ENCODE measurements at regions not wholly inside any gene's neighbourhood (a gene's known extent, or its start where the extent isn't known, plus 50 kb on each side); places are given as distances from the start of the nearest gene placed in this dataset.

DNA sequence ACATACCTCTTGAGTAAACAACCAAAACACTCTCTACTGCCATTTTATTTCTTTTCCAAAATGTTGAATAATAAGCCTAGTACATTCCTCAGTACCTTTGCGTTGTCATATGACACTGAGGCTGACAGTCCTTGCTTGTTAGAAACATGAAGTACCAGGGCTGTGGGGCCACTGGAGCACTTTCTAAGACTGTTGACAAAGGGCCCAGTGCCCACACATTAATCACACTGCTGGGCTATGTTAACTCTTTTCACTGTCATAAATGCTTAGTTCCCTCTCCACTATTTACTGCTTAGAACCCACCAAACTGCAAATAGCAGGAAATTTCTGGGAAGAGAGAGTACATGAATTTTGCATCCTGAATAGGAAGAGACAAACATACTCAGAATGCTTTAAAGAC, 57.1 kb downstream of the FAM47B start:
- TF ChIP-seq, protein P1, sequence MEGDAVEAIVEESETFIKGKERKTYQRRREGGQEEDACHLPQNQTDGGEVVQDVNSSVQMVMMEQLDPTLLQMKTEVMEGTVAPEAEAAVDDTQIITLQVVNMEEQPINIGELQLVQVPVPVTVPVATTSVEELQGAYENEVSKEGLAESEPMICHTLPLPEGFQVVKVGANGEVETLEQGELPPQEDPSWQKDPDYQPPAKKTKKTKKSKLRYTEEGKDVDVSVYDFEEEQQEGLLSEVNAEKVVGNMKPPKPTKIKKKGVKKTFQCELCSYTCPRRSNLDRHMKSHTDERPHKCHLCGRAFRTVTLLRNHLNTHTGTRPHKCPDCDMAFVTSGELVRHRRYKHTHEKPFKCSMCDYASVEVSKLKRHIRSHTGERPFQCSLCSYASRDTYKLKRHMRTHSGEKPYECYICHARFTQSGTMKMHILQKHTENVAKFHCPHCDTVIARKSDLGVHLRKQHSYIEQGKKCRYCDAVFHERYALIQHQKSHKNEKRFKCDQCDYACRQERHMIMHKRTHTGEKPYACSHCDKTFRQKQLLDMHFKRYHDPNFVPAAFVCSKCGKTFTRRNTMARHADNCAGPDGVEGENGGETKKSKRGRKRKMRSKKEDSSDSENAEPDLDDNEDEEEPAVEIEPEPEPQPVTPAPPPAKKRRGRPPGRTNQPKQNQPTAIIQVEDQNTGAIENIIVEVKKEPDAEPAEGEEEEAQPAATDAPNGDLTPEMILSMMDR (IDR thresholded peaks at IDR 0.05) = no peak

DNA sequence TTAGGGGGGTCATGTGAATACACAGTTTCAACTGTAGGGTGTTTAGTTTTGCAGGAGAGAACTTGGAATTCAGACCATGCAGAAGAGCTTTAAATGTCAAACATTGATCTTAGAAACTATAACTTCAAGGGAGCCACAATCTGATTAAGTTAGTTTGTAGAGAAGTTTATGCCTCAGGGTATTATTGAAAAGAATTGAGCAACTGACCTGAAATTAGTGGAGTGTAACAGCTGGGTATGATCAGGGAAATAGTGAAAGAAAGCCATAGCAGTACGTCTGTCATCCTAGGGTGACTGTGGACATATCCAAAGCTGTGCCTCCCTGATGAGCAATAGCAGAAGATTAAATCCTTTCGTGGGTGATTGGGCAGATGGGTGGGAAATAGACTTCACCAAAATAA, 63.8 kb downstream of the FAM47B start:
- TF ChIP-seq, protein P1 (IDR thresholded peaks at IDR 0.05) = no peak

GRCh38 chrX:35015621-35016020, 73.0 kb downstream of the FAM47B start:
- TF ChIP-seq, protein P1 (IDR thresholded peaks at IDR 0.05) = no peak

- TF ChIP-seq, protein P1 (IDR thresholded peaks at IDR 0.05) = no peak
Measured at GRCh38 chrX:35016051-35016450, 73.5 kb downstream of the FAM47B start.

DNA sequence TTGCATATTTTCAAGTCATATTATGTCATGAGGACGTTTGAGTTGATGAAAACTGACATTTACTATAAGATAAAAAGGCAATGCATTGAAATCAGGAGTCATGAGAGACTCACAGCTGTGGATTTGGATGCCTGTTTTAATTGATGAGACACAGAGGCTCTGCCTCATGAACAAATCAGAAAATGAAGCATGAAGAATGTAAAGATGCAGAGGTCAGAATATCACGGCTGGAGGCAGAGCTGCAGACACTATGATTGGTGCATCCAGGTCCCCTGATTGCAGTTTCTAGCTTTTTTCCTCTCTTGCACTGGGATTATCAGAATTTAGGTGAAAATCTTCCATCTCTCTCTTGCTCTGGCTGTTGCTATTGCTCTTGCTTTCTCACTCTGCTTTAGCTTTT, 74.7 kb downstream of the FAM47B start:
- TF ChIP-seq, protein P1 (IDR thresholded peaks at IDR 0.05) = no peak

DNA sequence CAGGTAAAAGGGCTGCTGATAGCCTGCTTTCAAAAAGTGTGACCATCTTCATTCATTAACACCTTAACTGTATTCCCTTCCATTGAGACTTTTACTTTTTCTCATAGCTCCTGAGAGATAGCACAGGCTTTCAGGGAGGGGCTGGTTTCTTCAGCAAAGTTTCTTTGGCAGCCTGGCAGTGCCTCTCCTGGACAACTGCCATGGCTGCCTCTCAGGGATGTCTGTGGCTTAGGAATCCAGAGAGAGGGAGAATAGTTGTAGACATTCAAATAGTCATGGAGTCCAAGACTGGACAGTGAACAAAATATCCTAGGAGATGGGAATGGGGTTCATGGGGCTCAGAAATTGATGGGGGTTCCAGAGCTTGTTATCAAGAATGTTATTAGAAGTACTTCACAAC, 81.1 kb downstream of the FAM47B start:
- TF ChIP-seq, protein P1 (IDR thresholded peaks at IDR 0.05) = no peak

DNA sequence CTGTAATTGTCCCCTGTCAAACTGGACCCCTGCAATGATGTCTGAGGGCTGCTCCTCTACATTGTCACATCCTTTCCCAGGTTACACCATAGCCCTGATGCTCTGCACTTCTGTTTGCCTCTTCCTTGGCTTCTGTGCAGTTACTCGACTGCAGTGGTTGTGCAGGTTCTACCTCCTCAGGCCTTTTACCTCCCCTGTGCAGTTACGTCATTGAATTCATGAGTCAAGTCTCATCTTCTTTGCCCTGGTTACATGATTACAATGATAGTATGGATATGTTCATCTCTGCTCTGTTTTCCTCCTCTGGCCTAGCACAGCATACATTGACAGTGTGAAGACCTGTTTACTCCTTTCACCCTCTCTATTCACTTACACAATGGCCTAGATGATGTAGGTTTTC, 83.2 kb downstream of the FAM47B start:
- TF ChIP-seq, protein P1 (IDR thresholded peaks at IDR 0.05) = no peak

DNA sequence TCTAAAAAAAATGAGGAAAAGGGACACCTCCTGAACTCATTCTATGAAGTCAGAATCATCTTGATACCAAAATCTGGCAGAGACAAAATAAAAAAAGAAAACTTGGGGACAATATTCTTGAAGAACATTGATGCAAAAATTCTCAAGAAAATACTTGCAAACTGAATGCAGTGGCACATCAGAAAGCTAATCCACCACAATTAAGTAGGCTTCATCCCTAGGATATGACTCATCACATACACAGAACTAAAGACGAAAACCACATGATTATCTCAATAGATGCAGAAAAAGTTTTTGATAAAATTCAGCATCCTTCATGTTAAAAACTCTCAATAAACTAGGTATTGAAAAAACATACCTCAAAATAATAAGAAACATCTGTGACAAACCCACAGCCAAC, 98.3 kb downstream of the FAM47B start:
- TF ChIP-seq, protein P1 (IDR thresholded peaks at IDR 0.05) = no peak
